Osteocyte (in vitro differentiated cells): ENCODE measurements at regions not wholly inside any gene's neighbourhood (a gene's known extent, or its start where the extent isn't known, plus 50 kb on each side); places are given as distances from the start of the nearest gene placed in this dataset.

Experiments used
- DNase-seq: peaks from one replicate; pipeline ENCODE4 v3.0.0; 2021; ENCODE audit warnings: mixed read lengths; ENCODE audit not compliant: unreplicated experiment; ENCODE audit errors: extremely low spot score
- H3K27ac Mint-ChIP-seq: one replicate; pipeline ENCODE4 v1.8.0; 2021; ENCODE audit warnings: mild to moderate bottlenecking, mixed read lengths; ENCODE audit not compliant: unreplicated experiment
- H3K27me3 Mint-ChIP-seq: one replicate; pipeline ENCODE4 v1.8.0; 2021; ENCODE audit warnings: mixed read lengths; ENCODE audit not compliant: unreplicated experiment
- H3K36me3 Mint-ChIP-seq: one replicate; pipeline ENCODE4 v1.8.0; 2021; ENCODE audit warnings: mixed read lengths; ENCODE audit not compliant: unreplicated experiment
- H3K4me1 Mint-ChIP-seq: one replicate; pipeline ENCODE4 v1.8.0; 2021; ENCODE audit warnings: mixed read lengths; ENCODE audit not compliant: unreplicated experiment
- H3K4me3 Mint-ChIP-seq: one replicate; pipeline ENCODE4 v1.8.0; 2021; ENCODE audit warnings: mild to moderate bottlenecking, moderate library complexity, mixed read lengths; ENCODE audit not compliant: unreplicated experiment
- H3K9me3 Mint-ChIP-seq: one replicate; pipeline ENCODE4 v1.8.0; 2021; ENCODE audit warnings: mixed read lengths; ENCODE audit not compliant: unreplicated experiment
- CTCF ChIP-seq: fragments of 200-600 bp; sonication (generic); IDR thresholded peaks from 2 replicates; pipeline ENCODE4 v1.5.0; 2021; ENCODE audit warnings: antibody characterized with exemption, mild to moderate bottlenecking, moderate library complexity

- no peak for TF ChIP-seq CTCF
- H3K4me1 Mint-ChIP-seq: peaks cover 16% of the 10 kb centered on the region
- no peaks in the 10 kb centered on the region for H3K9me3 Mint-ChIP-seq
- no peak overlapping the region for H3K4me3 Mint-ChIP-seq
- no peaks in the 10 kb centered on the region for H3K36me3 Mint-ChIP-seq
- no peaks in the 10 kb centered on the region for H3K27me3 Mint-ChIP-seq
- H3K27ac Mint-ChIP-seq: no peak overlapping the region
- no peak for DNase-seq
Observed at GRCh38 chr2:20534913-20535801, 88.3 kb downstream of the RHOB start.

- no peak overlapping the region for H3K4me3 Mint-ChIP-seq
- peaks cover 16% of the 10 kb centered on the region for H3K4me1 Mint-ChIP-seq
- no peaks in the 10 kb centered on the region for H3K9me3 Mint-ChIP-seq
- H3K27ac Mint-ChIP-seq: no peak overlapping the region
- no peaks in the 10 kb centered on the region for H3K36me3 Mint-ChIP-seq
- TF ChIP-seq CTCF: no peak
- no peak for DNase-seq
- no peaks in the 10 kb centered on the region for H3K27me3 Mint-ChIP-seq
Observed at GRCh38 chr2:20536619-20537422, 89.9 kb downstream of the RHOB start.

GRCh38 chr2:20537423-20538307 lies 90.8 kb downstream of the RHOB start:
- H3K27me3 Mint-ChIP-seq: no peaks in the 10 kb centered on the region

GRCh38 chr2:20538308-20539132 lies 91.6 kb downstream of the RHOB start:
- no peaks in the 10 kb centered on the region for H3K36me3 Mint-ChIP-seq
- no peak for DNase-seq
- peaks cover 16% of the 10 kb centered on the region for H3K4me1 Mint-ChIP-seq
- no peak overlapping the region for H3K27ac Mint-ChIP-seq
- H3K4me3 Mint-ChIP-seq: no peak overlapping the region
- TF ChIP-seq CTCF: no peak
- no peaks in the 10 kb centered on the region for H3K9me3 Mint-ChIP-seq
- no peaks in the 10 kb centered on the region for H3K27me3 Mint-ChIP-seq

More at GRCh38 chr2:20537423-20538307, 90.8 kb downstream of the RHOB start:
- H3K27ac Mint-ChIP-seq: no peak overlapping the region
- peaks cover 15% of the 10 kb centered on the region for H3K4me1 Mint-ChIP-seq
- H3K9me3 Mint-ChIP-seq: no peaks in the 10 kb centered on the region
- no peak for DNase-seq
- no peaks in the 10 kb centered on the region for H3K36me3 Mint-ChIP-seq
- no peak for TF ChIP-seq CTCF
- H3K4me3 Mint-ChIP-seq: no peak overlapping the region
